ENCODE measurements at regions not wholly inside any gene's neighbourhood (a gene's known extent, or its start where the extent isn't known, plus 50 kb on each side); places are given as distances from the start of the nearest gene placed in this dataset.

DNA sequence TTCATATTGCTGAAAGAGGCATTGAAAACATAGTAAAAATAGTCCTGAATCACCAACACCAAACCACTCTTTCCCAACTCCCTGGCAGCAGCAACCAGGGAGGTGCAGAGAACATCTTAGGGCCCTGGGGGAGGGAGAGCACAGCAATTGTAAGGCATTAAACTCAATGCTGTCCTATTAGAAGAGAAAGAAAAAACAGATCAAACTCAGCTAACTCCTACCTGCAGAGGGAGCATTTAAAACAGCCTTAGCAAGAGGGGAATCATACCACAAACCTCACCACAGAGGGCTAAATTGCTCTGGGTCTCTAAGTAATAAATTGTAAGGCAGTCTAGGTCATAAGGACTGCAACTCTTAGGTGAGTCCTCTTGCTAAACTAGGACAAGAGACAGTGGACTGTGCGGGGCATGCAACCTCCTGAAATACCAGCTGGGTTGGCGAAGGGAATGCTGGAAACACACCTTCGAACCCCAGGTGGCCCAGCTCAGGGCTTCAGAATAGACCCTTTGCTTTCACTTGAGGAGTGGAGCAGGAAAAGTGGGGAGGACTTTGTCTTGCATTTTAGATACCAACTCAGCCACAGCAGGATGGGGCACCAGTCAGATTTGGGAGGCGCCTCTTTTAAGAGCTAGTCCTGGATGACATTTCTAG lies 697.1 kb upstream of the FAT3 start:
- no peaks in the 10 kb centered on the region for H3K27me3 ChIP-seq (ENCODE audit: control insufficient read depth, insufficient read depth, low read length)
- ChIA-PET CTCF (no interaction called here), POLR2A (interaction anchor here (0.7 kb wide), 1 partner anchor 76 kb away, joined by 6 read pairs; no protein-coding TSS in a partner anchor)
- peaks cover 6% of the 10 kb centered on the region; the same call in 1 of the 2 replicates for H3K9me3 ChIP-seq (ENCODE audit: control insufficient read depth, insufficient read depth, low read depth, low read length)
- ATAC-seq: no peak
- intact Hi-C loops (cut with micrococcal nuclease; ENCODE audit: unreplicated experiment) (no loop called here), in situ Hi-C loops (cut with HindIII; ENCODE audit: low pct_unique_long_range_greater_than_20kb, low sequenced_read_pairs) (no loop called here)
- no peak overlapping the region for H3K4me3 ChIP-seq (ENCODE audit: low read depth in 2 of 2, low read length in 2 of 2)
- TF ChIP-seq, protein P1, sequence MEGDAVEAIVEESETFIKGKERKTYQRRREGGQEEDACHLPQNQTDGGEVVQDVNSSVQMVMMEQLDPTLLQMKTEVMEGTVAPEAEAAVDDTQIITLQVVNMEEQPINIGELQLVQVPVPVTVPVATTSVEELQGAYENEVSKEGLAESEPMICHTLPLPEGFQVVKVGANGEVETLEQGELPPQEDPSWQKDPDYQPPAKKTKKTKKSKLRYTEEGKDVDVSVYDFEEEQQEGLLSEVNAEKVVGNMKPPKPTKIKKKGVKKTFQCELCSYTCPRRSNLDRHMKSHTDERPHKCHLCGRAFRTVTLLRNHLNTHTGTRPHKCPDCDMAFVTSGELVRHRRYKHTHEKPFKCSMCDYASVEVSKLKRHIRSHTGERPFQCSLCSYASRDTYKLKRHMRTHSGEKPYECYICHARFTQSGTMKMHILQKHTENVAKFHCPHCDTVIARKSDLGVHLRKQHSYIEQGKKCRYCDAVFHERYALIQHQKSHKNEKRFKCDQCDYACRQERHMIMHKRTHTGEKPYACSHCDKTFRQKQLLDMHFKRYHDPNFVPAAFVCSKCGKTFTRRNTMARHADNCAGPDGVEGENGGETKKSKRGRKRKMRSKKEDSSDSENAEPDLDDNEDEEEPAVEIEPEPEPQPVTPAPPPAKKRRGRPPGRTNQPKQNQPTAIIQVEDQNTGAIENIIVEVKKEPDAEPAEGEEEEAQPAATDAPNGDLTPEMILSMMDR (IDR thresholded peaks at IDR 0.05): 0 out of 2 replicates have a peak, but pooled peaks have one; percentile 9
- no peak for TF ChIP-seq SIN3A (IDR thresholded peaks at IDR 0.05; ENCODE audit: borderline replicate concordance, insufficient read depth, low read depth, low read length)
- no peaks in the 10 kb centered on the region for H3K36me3 ChIP-seq (ENCODE audit: control insufficient read depth, insufficient read depth, low read length)
- H3K4me1 ChIP-seq (ENCODE audit: control insufficient read depth, insufficient read depth, low read length): no peaks in the 10 kb centered on the region
- BruUV-seq (replicated peaks): no TSS peak
- DNase-seq (ENCODE audit: low read depth, low spot score): no peak
- no peak overlapping the region for H3K27ac ChIP-seq (ENCODE audit: low read length)

DNA sequence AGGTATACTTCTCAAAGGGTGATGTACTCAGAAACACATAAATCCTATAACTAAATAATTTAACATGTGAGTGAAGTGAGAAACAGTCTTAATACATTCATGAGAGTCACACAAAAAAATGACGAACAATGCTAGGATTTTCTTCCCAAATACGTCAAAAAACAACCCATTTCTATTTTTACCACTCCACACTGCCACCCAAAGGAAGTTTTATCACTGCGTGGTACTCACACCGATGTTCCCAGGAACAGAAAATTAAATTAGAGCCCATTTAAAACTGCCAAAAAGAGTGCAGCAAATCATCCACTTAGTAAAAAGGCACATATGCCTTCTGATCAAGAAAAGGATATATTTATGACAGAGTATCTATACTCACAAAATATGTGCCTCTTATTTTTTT lies 710.9 kb upstream of the FAT3 start:
- in situ Hi-C loops (cut with HindIII; ENCODE audit: low pct_unique_long_range_greater_than_20kb, low sequenced_read_pairs): no loop called here
- ChIA-PET POLR2A (no interaction called here), CTCF (no interaction called here)
- intact Hi-C loops (cut with micrococcal nuclease; ENCODE audit: unreplicated experiment): no loop called here
- TF ChIP-seq, protein P1 (IDR thresholded peaks at IDR 0.05): peak; percentile 11; the same call in 1 of the 2 replicates
- no peak for TF ChIP-seq POLR2AphosphoS5 (IDR thresholded peaks at IDR 0.05; ENCODE audit: low read depth, low read length)
- Histone ChIP-seq H3K4me3 (ENCODE audit: low read depth in 2 of 2, low read length in 2 of 2) (no peak overlapping the region), H3K9me3 (ENCODE audit: control insufficient read depth, insufficient read depth, low read depth, low read length) (no peaks in the 10 kb centered on the region), H3K27ac (ENCODE audit: low read length) (no peak overlapping the region), H3K36me3 (ENCODE audit: control insufficient read depth, insufficient read depth, low read length) (no peaks in the 10 kb centered on the region), H3K27me3 (ENCODE audit: control insufficient read depth, insufficient read depth, low read length) (no peaks in the 10 kb centered on the region), H3K4me1 (ENCODE audit: control insufficient read depth, insufficient read depth, low read length) (no peaks in the 10 kb centered on the region)
- BruUV-seq (replicated peaks): no TSS peak
- no peak for DNase-seq (ENCODE audit: low read depth, low spot score)
- no peak for ATAC-seq

DNA sequence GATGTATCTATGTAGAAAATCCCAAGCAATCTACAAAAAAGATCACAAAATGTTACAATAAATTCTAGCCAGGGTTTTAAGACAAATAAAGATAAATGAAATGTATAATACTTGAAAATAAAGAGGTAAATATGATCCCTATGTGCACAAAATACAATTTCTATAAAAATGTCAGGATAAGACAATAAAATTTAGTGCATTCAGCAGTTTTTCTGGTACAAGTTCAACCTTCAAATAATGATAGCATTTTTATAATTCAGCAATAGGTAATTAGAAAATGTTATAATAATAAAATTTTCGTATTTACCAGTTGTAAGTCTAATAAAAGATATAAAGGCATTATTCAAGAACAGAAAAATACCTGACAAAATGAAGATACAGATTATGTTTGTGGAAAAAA lies 726.8 kb upstream of the FAT3 start:
- POLR2A ChIA-PET: no interaction called here
- intact Hi-C loops (cut with micrococcal nuclease; ENCODE audit: unreplicated experiment): no loop called here

More for the DNA sequence above, 726.8 kb upstream of the FAT3 start:
- Histone ChIP-seq H3K4me3 (ENCODE audit: low read depth in 2 of 2, low read length in 2 of 2) (no peak overlapping the region), H3K27ac (ENCODE audit: low read length) (no peak overlapping the region), H3K4me1 (ENCODE audit: control insufficient read depth, insufficient read depth, low read length) (no peaks in the 10 kb centered on the region), H3K27me3 (ENCODE audit: control insufficient read depth, insufficient read depth, low read length) (no peaks in the 10 kb centered on the region), H3K36me3 (ENCODE audit: control insufficient read depth, insufficient read depth, low read length) (no peaks in the 10 kb centered on the region), H3K9me3 (ENCODE audit: control insufficient read depth, insufficient read depth, low read depth, low read length) (no peaks in the 10 kb centered on the region)
- no peak for DNase-seq (ENCODE audit: low read depth, low spot score)
- BruUV-seq (replicated peaks): no TSS peak
- in situ Hi-C loops (cut with HindIII; ENCODE audit: low pct_unique_long_range_greater_than_20kb, low sequenced_read_pairs): no loop called here
- no peak for ATAC-seq
- CTCF ChIA-PET: no interaction called here
- TF ChIP-seq POLR2AphosphoS5 (IDR thresholded peaks at IDR 0.05; ENCODE audit: low read depth, low read length) (no peak), SIN3A (IDR thresholded peaks at IDR 0.05; ENCODE audit: borderline replicate concordance, insufficient read depth, low read depth, low read length) (no peak), TCF7L2 (IDR thresholded peaks at IDR 0.05; ENCODE audit: low read depth, low read length) (no peak)
- TF ChIP-seq, protein P1 (IDR thresholded peaks at IDR 0.05): no peak
- TF ChIP-seq, protein P2, sequence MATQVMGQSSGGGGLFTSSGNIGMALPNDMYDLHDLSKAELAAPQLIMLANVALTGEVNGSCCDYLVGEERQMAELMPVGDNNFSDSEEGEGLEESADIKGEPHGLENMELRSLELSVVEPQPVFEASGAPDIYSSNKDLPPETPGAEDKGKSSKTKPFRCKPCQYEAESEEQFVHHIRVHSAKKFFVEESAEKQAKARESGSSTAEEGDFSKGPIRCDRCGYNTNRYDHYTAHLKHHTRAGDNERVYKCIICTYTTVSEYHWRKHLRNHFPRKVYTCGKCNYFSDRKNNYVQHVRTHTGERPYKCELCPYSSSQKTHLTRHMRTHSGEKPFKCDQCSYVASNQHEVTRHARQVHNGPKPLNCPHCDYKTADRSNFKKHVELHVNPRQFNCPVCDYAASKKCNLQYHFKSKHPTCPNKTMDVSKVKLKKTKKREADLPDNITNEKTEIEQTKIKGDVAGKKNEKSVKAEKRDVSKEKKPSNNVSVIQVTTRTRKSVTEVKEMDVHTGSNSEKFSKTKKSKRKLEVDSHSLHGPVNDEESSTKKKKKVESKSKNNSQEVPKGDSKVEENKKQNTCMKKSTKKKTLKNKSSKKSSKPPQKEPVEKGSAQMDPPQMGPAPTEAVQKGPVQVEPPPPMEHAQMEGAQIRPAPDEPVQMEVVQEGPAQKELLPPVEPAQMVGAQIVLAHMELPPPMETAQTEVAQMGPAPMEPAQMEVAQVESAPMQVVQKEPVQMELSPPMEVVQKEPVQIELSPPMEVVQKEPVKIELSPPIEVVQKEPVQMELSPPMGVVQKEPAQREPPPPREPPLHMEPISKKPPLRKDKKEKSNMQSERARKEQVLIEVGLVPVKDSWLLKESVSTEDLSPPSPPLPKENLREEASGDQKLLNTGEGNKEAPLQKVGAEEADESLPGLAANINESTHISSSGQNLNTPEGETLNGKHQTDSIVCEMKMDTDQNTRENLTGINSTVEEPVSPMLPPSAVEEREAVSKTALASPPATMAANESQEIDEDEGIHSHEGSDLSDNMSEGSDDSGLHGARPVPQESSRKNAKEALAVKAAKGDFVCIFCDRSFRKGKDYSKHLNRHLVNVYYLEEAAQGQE (IDR thresholded peaks at IDR 0.05; ENCODE audit: insufficient read depth in 1 of 2, low read depth in 2 of 2, low read length in 1 of 2): no peak
